Endothelial cell of umbilical vein (primary cell): ENCODE measurements at regions not wholly inside any gene's neighbourhood (a gene's known extent, or its start where the extent isn't known, plus 50 kb on each side); places are given as distances from the start of the nearest gene placed in this dataset.

ENCODE experiments used
- BruUV-seq: library from RNA; stranded (reverse); fragments of 400-500 nt; replicated peaks from 2 replicates; lab custom pipeline; 2021; lab: Mats Ljungman, UMichigan
- CTCF ChIA-PET: fragments of 300-600, 350-600 bp; sonication (Branson Sonifier 250); formaldehyde crosslinking; loops from one replicate; lab custom pipeline; 2021; ENCODE audit warnings: antibody characterized with exemption, inconsistent platforms; lab: Charles Lee
- POLR2A ChIA-PET: fragments of 300-600, 350-600 bp; sonication (Branson Sonifier 250); formaldehyde crosslinking; loops from one replicate; lab custom pipeline; 2021; ENCODE audit warnings: antibody characterized with exemption, inconsistent platforms; lab: Charles Lee
- DNase-seq: peaks from one replicate; pipeline ENCODE4 v3.0.0-alpha.2; 2011; ENCODE audit warnings: low read depth, low spot score
- FAIRE-seq: peaks from 2 replicates; lab custom pipeline; 2011; peaks lifted over from hg19 to GRCh38; lab: Jason Lieb, UNC
- H2AFZ ChIP-seq: 2 replicates; pipeline ENCODE4 v1.6.0; 2012; ENCODE audit warnings: low read depth, low read length, control low read depth, inconsistent platforms
- H3K27ac ChIP-seq: 2 replicates; pipeline ENCODE4 v1.5.1; 2011; ENCODE audit warnings: low read depth, mild to moderate bottlenecking, control low read depth, low read length, moderate library complexity; ENCODE audit not compliant: insufficient read depth
- H3K27me3 ChIP-seq, 2 experiments: 2 replicates each; pipeline versions ENCODE4 v1.6.0 to v1.6.1; 2011; ENCODE audit warnings: low read length in 2 of 2, mixed read lengths in 1 of 2; ENCODE audit not compliant: control insufficient read depth in 2 of 2, insufficient read depth in 2 of 2
- H3K36me3 ChIP-seq, 2 experiments: 2 replicates in 1 of 2; 3 replicates in 1 of 2; pipeline ENCODE4 v1.5.1; 2011; ENCODE audit warnings: low read length in 2 of 2, mild to moderate bottlenecking in 1 of 2, moderate library complexity in 1 of 2; ENCODE audit not compliant: control insufficient read depth in 2 of 2, insufficient read depth in 2 of 2; ENCODE audit errors: extremely low read depth in 1 of 2
- H3K4me1 ChIP-seq: 3 replicates; pipeline ENCODE4 v1.5.1; 2011; ENCODE audit warnings: mild to moderate bottlenecking, low read length; ENCODE audit not compliant: control insufficient read depth, insufficient read depth; ENCODE audit errors: extremely low read depth
- H3K4me2 ChIP-seq: 2 replicates; pipeline ENCODE4 v1.6.1; 2011; ENCODE audit warnings: low read length, control low read depth, mixed read lengths; ENCODE audit not compliant: insufficient read depth
- H3K4me3 ChIP-seq, 3 experiments: fragments of 200-600 bp in 1 of 3; sonication (generic), shearing (Covaris generic) in 1 of 3; replicated peaks in 1 of 3; 2 replicates each; pipeline ENCODE4 v1.5.1; 2011 to 2016; ENCODE audit warnings: control low read depth in 3 of 3, low read length in 3 of 3, mild to moderate bottlenecking in 2 of 3, inconsistent platforms in 1 of 3, low read depth in 1 of 3, moderate library complexity in 1 of 3; ENCODE audit not compliant: insufficient read depth in 1 of 3
- H3K79me2 ChIP-seq: 2 replicates; pipeline ENCODE4 v1.6.0; 2012; ENCODE audit warnings: low read length, inconsistent platforms; ENCODE audit not compliant: control insufficient read depth, insufficient read depth
- H3K9ac ChIP-seq: replicated peaks from 2 replicates; pipeline ENCODE3; 2011; ENCODE audit warnings: low read length, control low read depth; ENCODE audit not compliant: insufficient read depth; ENCODE audit errors: extremely low read depth
- H3K9me1 ChIP-seq: replicated peaks from 3 replicates; pipeline ENCODE4 v1.6.0; 2011; ENCODE audit warnings: mild to moderate bottlenecking, low read length; ENCODE audit not compliant: control insufficient read depth, insufficient read depth; ENCODE audit errors: extremely low read depth
- H3K9me3 ChIP-seq: replicated peaks from 2 replicates; pipeline ENCODE4 v1.5.1; 2012; ENCODE audit warnings: low read length, inconsistent platforms; ENCODE audit not compliant: control insufficient read depth, insufficient read depth
- H4K20me1 ChIP-seq: replicated peaks from 2 replicates; pipeline ENCODE3; 2011; ENCODE audit warnings: mild to moderate bottlenecking, low read length; ENCODE audit not compliant: control insufficient read depth, insufficient read depth; ENCODE audit errors: extremely low read depth
- CTCF ChIP-seq, 2 donors: IDR thresholded peaks; 1 replicate in 1 of 2; 2 replicates in 1 of 2; pipeline ENCODE4 v1.5.1; 2011; ENCODE audit warnings: low read length in 2 of 2, mild to moderate bottlenecking in 2 of 2, moderate library complexity in 2 of 2, control low read depth in 1 of 2, inconsistent platforms in 1 of 2, low read depth in 1 of 2; ENCODE audit not compliant: insufficient read depth in 1 of 2; ENCODE audit errors: extremely low read depth in 1 of 2
- EZH2 ChIP-seq: IDR thresholded peaks from 2 replicates; pipeline ENCODE4 v1.6.1; 2012; ENCODE audit warnings: borderline replicate concordance, low read depth, mild to moderate bottlenecking, moderate library complexity, low read length, inconsistent platforms; ENCODE audit not compliant: severe bottlenecking
- MAX ChIP-seq: IDR thresholded peaks from 2 replicates; pipeline ENCODE4 v1.6.1; 2011; ENCODE audit not compliant: insufficient read depth, insufficient read length
- POLR2A ChIP-seq: IDR thresholded peaks from 2 replicates; pipeline ENCODE4 v1.6.1; 2012; ENCODE audit warnings: low read depth, mild to moderate bottlenecking, control low read depth, low read length
- POLR2AphosphoS5 ChIP-seq: IDR thresholded peaks from 2 replicates; pipeline ENCODE4 v1.6.1; 2012; ENCODE audit warnings: low read depth, mild to moderate bottlenecking, control low read depth, low read length, moderate library complexity; ENCODE audit not compliant: insufficient read depth
- dilution Hi-C: fragments of 300-500 bp; cut with MboI; formaldehyde crosslinking; loops from one replicate; pipeline ENCODE4 v1.15.0; 2019; ENCODE audit warnings: low sequenced_read_pairs; ENCODE audit not compliant: extremely low pct_ligation_motif_present
- intact Hi-C: fragments of 100-400 bp; cut with micrococcal nuclease; formaldehyde crosslinking; loops from one replicate; pipeline ENCODE4 v1.10.0; 2022

- intact Hi-C loops: no loop called here
Measured at GRCh38 chr4:175280153-175280552, 362.0 kb downstream of the ADAM29 start.

More at GRCh38 chr4:175280153-175280552, 362.0 kb downstream of the ADAM29 start:
- no peak overlapping the region for H3K4me3 ChIP-seq
- no peak for FAIRE-seq
- TF ChIP-seq MAX (no peak), POLR2A (no peak), CTCF (IDR thresholded peaks at IDR 0.05; ENCODE audit: extremely low read depth in 1 of 2, insufficient read depth in 1 of 2, low read depth in 1 of 2, low read length in 2 of 2) (no peak), POLR2AphosphoS5 (no peak), EZH2 (no peak)
- no peak for DNase-seq
- H3K9me3 ChIP-seq: no peaks in the 10 kb centered on the region
- H3K4me1 ChIP-seq: no peaks in the 10 kb centered on the region
- no peaks in the 10 kb centered on the region for H3K27me3 ChIP-seq
- no peak overlapping the region for H2AFZ ChIP-seq
- ChIA-PET POLR2A (no interaction called here), CTCF (no interaction called here)
- no peaks in the 10 kb centered on the region for H3K36me3 ChIP-seq
- H3K9ac ChIP-seq: no peak overlapping the region
- BruUV-seq: no TSS peak
- H4K20me1 ChIP-seq: no peaks in the 10 kb centered on the region
- dilution Hi-C loops: no loop called here
- H3K9me1 ChIP-seq: no peaks in the 10 kb centered on the region
- H3K79me2 ChIP-seq: no peaks in the 10 kb centered on the region
- H3K27ac ChIP-seq: no peak overlapping the region
- H3K4me2 ChIP-seq: no peak overlapping the region
